ENCODE measurements at regions not wholly inside any gene's neighbourhood (a gene's known extent, or its start where the extent isn't known, plus 50 kb on each side); places are given as distances from the start of the nearest gene placed in this dataset.

DNA sequence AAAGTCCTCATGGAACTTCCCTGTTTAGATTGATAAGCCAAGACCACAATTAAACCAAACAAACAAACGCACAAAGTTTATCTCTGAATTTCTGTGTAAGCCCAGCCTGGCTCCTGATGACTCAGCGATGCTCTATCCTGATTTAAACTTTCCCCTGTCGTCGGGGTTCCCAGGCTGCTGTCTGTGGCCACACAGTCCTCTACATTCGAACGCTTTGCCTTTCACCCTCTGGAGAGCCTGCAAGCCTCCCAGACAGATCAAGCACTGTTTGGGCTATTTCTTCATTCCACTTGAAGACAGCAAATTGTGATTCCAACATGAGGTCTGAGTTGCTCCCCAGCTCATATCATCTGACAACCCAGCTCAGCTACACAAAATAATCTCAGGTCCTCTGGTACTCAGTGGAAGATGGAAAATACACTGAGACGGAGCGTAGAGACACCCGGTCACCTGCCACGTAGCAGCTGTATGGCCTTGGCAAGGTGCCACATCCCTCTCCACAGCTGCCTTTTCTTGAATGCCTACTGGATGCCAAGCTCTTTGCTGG is 51.2 kb downstream of the CYRIA start:
- CTCF ChIA-PET = interaction anchor here (0.6 to 5.5 kb wide), 11 partner anchors 9 to 1030 kb away, joined by 3 to 126 read pairs (median 4); no protein-coding TSS in a partner anchor
- Histone ChIP-seq H3K9me3 (ENCODE audit: control insufficient read depth, insufficient read depth, low read depth, low read length) (no peaks in the 10 kb centered on the region), H3K27ac (ENCODE audit: extremely low read depth, low read depth, low read length) (no peak overlapping the region), H3K36me3 (ENCODE audit: control insufficient read depth in 2 of 2, insufficient read depth in 1 of 2, low read length in 2 of 2) (peaks cover 0 to 7% of the 10 kb centered on the region in 2 experiments; a peak in 1 of 3 replicates), H3K4me1 (ENCODE audit: control insufficient read depth, insufficient read depth, low read length) (peaks cover 11% of the 10 kb centered on the region), H3K4me3 (ENCODE audit: low read depth, low read length) (no peak overlapping the region)
- POLR2A ChIA-PET = no interaction called here
- TF ChIP-seq, protein P1, sequence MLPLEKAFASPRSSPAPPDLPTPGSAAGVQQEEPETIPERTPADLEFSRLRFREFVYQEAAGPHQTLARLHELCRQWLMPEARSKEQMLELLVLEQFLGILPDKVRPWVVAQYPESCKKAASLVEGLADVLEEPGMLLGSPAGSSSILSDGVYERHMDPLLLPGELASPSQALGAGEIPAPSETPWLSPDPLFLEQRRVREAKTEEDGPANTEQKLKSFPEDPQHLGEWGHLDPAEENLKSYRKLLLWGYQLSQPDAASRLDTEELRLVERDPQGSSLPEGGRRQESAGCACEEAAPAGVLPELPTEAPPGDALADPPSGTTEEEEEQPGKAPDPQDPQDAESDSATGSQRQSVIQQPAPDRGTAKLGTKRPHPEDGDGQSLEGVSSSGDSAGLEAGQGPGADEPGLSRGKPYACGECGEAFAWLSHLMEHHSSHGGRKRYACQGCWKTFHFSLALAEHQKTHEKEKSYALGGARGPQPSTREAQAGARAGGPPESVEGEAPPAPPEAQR (tag by site-specific recombination; IDR thresholded peaks at IDR 0.05) = no peak
- no peak for TF ChIP-seq ZBTB7A (tag by site-specific recombination; IDR thresholded peaks at IDR 0.05; ENCODE audit: low read depth)
- no peak for TF ChIP-seq ZNF596 (tag by site-specific recombination; IDR thresholded peaks at IDR 0.05)
- TF ChIP-seq ZSCAN16 (tag by site-specific recombination; IDR thresholded peaks at IDR 0.05) = no peak
- no peak for TF ChIP-seq ZNF354C (tag by site-specific recombination; IDR thresholded peaks at IDR 0.05; ENCODE audit: borderline replicate concordance, low read depth)
- no peak for TF ChIP-seq ZNF768 (tag by site-specific recombination; IDR thresholded peaks at IDR 0.05)
- TF ChIP-seq ZBTB1 (tag by site-specific recombination; IDR thresholded peaks at IDR 0.05) = no peak
- no peak for TF ChIP-seq ZNF341 (tag by site-specific recombination; IDR thresholded peaks at IDR 0.05; ENCODE audit: low read depth)
- TF ChIP-seq, protein P2, sequence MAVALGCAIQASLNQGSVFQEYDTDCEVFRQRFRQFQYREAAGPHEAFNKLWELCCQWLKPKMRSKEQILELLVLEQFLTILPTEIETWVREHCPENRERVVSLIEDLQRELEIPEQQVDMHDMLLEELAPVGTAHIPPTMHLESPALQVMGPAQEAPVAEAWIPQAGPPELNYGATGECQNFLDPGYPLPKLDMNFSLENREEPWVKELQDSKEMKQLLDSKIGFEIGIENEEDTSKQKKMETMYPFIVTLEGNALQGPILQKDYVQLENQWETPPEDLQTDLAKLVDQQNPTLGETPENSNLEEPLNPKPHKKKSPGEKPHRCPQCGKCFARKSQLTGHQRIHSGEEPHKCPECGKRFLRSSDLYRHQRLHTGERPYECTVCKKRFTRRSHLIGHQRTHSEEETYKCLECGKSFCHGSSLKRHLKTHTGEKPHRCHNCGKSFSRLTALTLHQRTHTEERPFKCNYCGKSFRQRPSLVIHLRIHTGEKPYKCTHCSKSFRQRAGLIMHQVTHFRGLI (tag by site-specific recombination; IDR thresholded peaks at IDR 0.05) = no peak
- no peak for TF ChIP-seq ZNF223 (tag by site-specific recombination; IDR thresholded peaks at IDR 0.05)
- TF ChIP-seq SCRT2 (tag by site-specific recombination; IDR thresholded peaks at IDR 0.05) = no peak
- TF ChIP-seq ZNF335 (tag by site-specific recombination; conservative IDR thresholded peaks at IDR 0.05) = no peak
- no peak for TF ChIP-seq KLF7 (tag by site-specific recombination; IDR thresholded peaks at IDR 0.05; ENCODE audit: borderline replicate concordance)
- no peak for TF ChIP-seq GFI1B (tag by site-specific recombination; IDR thresholded peaks at IDR 0.05)
- no peak for TF ChIP-seq ZNF560 (tag by site-specific recombination; IDR thresholded peaks at IDR 0.05; ENCODE audit: borderline replicate concordance)
- no peak for TF ChIP-seq ZBTB20 (tag by site-specific recombination; IDR thresholded peaks at IDR 0.05)
- TF ChIP-seq ZNF112 (tag by site-specific recombination; IDR thresholded peaks at IDR 0.05) = no peak

DNA sequence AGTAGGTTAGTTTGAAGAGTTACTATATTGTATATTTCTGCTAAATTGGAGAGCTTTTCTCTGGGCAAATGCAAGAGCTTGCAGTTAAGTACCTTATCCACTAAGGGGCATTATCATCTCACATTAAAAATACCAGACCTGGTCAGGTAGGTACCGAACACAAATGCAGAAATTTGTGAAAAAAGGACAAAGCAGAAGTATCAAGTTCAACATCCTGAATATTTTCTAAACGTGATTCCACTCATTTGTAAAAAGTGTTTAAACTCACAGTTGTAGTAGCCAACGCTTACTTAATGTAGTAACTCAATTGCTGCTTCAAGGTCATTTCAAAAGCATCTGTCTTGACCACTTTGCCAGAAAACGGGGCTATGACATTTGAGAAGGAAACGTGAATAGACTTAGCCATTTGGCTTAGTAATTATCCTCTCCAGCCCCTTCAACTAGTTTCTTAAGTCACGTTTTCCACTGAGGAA is 52.1 kb downstream of the CYRIA start:
- ChIA-PET CTCF (interaction anchor here (0.5 to 5.5 kb wide), 19 partner anchors 8 to 1031 kb away, joined by 3 to 126 read pairs (median 4); no protein-coding TSS in a partner anchor), POLR2A (interaction anchor here (0.6 kb wide), 1 partner anchor 44 kb away, joined by 6 read pairs; no protein-coding TSS in a partner anchor)
- no peak overlapping the region for H3K4me3 ChIP-seq (ENCODE audit: low read depth, low read length)
- H3K9me3 ChIP-seq (ENCODE audit: control insufficient read depth, insufficient read depth, low read depth, low read length) = no peaks in the 10 kb centered on the region
- peaks cover 11% of the 10 kb centered on the region for H3K4me1 ChIP-seq (ENCODE audit: control insufficient read depth, insufficient read depth, low read length)
- no peak overlapping the region for H3K27ac ChIP-seq (ENCODE audit: extremely low read depth, low read depth, low read length)
- TF ChIP-seq ZNF654 (tag by site-specific recombination; IDR thresholded peaks at IDR 0.05; ENCODE audit: low read depth) = peak; percentile 44
- TF ChIP-seq REPIN1 (tag by site-specific recombination; IDR thresholded peaks at IDR 0.05; ENCODE audit: low read depth) = no peak
- peaks cover 0 to 2% of the 10 kb centered on the region in 2 experiments; a peak in 1 of 3 replicates for H3K36me3 ChIP-seq (ENCODE audit: control insufficient read depth in 2 of 2, insufficient read depth in 1 of 2, low read length in 2 of 2)

DNA sequence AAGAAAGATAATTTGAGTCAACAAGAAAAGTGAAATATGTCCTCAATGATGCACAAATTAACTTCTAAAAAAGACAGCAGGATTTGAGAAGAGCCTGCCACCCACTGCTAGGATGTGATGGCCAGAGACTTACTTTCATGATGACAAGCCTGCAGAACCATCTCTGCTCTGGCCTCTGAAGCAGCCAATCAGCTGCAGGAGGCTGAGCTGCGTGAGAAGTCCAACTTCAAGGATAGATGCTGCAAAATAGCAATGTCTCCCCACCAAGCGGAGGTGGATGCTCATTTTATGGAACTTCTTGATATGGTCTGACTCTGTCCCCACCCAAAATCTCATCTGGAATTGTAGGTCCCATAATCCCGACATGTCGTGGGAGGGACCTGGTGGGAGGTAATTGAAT is 53.1 kb downstream of the CYRIA start:
- TF ChIP-seq ZFP41 (tag by site-specific recombination; IDR thresholded peaks at IDR 0.05; ENCODE audit: borderline replicate concordance) = no peak
- Histone ChIP-seq H3K4me1 (ENCODE audit: control insufficient read depth, insufficient read depth, low read length) (peaks cover 11% of the 10 kb centered on the region), H3K27ac (ENCODE audit: extremely low read depth, low read depth, low read length) (no peak overlapping the region), H3K9me3 (ENCODE audit: control insufficient read depth, insufficient read depth, low read depth, low read length) (no peaks in the 10 kb centered on the region), H3K36me3 (ENCODE audit: control insufficient read depth in 2 of 2, insufficient read depth in 1 of 2, low read length in 2 of 2) (no peaks in the 10 kb centered on the region), H3K4me3 (ENCODE audit: low read depth, low read length) (no peak overlapping the region)
- CTCF ChIA-PET = interaction anchor here (1.2 to 5.5 kb wide), 7 partner anchors 12 to 147 kb away, joined by 4 to 126 read pairs (median 6); no protein-coding TSS in a partner anchor
- POLR2A ChIA-PET = no interaction called here
